HepG2 (cell line): ENCODE measurements at regions not wholly inside any gene's neighbourhood (a gene's known extent, or its start where the extent isn't known, plus 50 kb on each side); places are given as distances from the start of the nearest gene placed in this dataset.

Experiments
- CEBPB ChIP-seq: IDR thresholded peaks from 2 replicates; pipeline ENCODE4 v1.6.1; 2011; ENCODE audit warnings: low read depth, low read length, improper control_type of control experiment, borderline replicate concordance
- CHCHD3 ChIP-seq: sonication (generic); formaldehyde crosslinking; IDR thresholded peaks from 2 replicates; pipeline ENCODE4 v1.8.0; 2022; ENCODE audit warnings: mild to moderate bottlenecking, missing genetic modification reagents, moderate library complexity
- DNMT1 ChIP-seq: sonication (generic); formaldehyde crosslinking; IDR thresholded peaks from 2 replicates; pipeline ENCODE4 v1.5.1; 2020; ENCODE audit warnings: mild to moderate bottlenecking, missing genetic modification reagents
- DR1 ChIP-seq: sonication (generic); formaldehyde crosslinking; IDR thresholded peaks from 2 replicates; pipeline ENCODE4 v1.8.0; 2021; ENCODE audit warnings: mild to moderate bottlenecking, missing genetic modification reagents, inconsistent platforms
- EED ChIP-seq: sonication (generic); formaldehyde crosslinking; IDR thresholded peaks from 2 replicates; pipeline ENCODE4 v1.5.0; 2020; ENCODE audit warnings: mild to moderate bottlenecking, missing genetic modification reagents
- GABPA ChIP-seq, 2 experiments: IDR thresholded peaks; 2 replicates each; pipeline ENCODE4 v1.6.1; 2011 to 2016; ENCODE audit warnings: low read depth in 2 of 2, low read length in 1 of 2, missing biosample characterization in 1 of 2, missing genetic modification characterization in 1 of 2
- KMT2B ChIP-seq: IDR thresholded peaks from 2 replicates; pipeline ENCODE4 v1.6.1; 2016; ENCODE audit warnings: missing genetic modification reagents, missing compliant biosample characterization
- MXI1 ChIP-seq: IDR thresholded peaks from 3 replicates; pipeline ENCODE4 v1.6.1; 2012; ENCODE audit warnings: low read depth, low read length, inconsistent platforms, borderline replicate concordance
- PITX1 ChIP-seq: sonication (generic); formaldehyde crosslinking; IDR thresholded peaks from 2 replicates; pipeline ENCODE4 v1.5.1; 2020; ENCODE audit warnings: mild to moderate bottlenecking, missing genetic modification reagents
- ZFP82 ChIP-seq: sonication (generic); formaldehyde crosslinking; IDR thresholded peaks from 2 replicates; pipeline ENCODE4 v1.5.1; 2020; ENCODE audit warnings: mild to moderate bottlenecking, missing genetic modification reagents, borderline replicate concordance
- ZNF232 ChIP-seq: sonication (generic); formaldehyde crosslinking; IDR thresholded peaks from 2 replicates; pipeline ENCODE4 v1.4.0; 2020; ENCODE audit warnings: missing genetic modification reagents, borderline replicate concordance
- ZNF235 ChIP-seq: sonication (generic); formaldehyde crosslinking; IDR thresholded peaks from 2 replicates; pipeline ENCODE4 v1.8.1; 2023; ENCODE audit warnings: mild to moderate bottlenecking, missing genetic modification reagents, borderline replicate concordance
- ZNF253 ChIP-seq: sonication (generic); formaldehyde crosslinking; IDR thresholded peaks from 2 replicates; pipeline ENCODE4 v1.8.0; 2022; ENCODE audit warnings: mild to moderate bottlenecking, missing genetic modification reagents, borderline replicate concordance
- ZNF331 ChIP-seq: sonication (generic); formaldehyde crosslinking; IDR thresholded peaks from 2 replicates; pipeline ENCODE4 v1.4.0; 2020; ENCODE audit warnings: missing genetic modification reagents
- ZNF431 ChIP-seq: sonication (generic); formaldehyde crosslinking; IDR thresholded peaks from 2 replicates; pipeline ENCODE4 v1.9.0; 2022; ENCODE audit warnings: missing genetic modification reagents, low read depth, mild to moderate bottlenecking, borderline replicate concordance
- ZNF558 ChIP-seq: sonication (generic); formaldehyde crosslinking; IDR thresholded peaks from 2 replicates; pipeline ENCODE4 v1.9.0; 2022; ENCODE audit warnings: mild to moderate bottlenecking, missing genetic modification reagents, borderline replicate concordance
- ZNF563 ChIP-seq: sonication (generic); formaldehyde crosslinking; IDR thresholded peaks from 2 replicates; pipeline ENCODE4 v1.8.0; 2022; ENCODE audit warnings: mild to moderate bottlenecking, moderate library complexity, missing genetic modification reagents
- ZNF777 ChIP-seq: sonication (generic); formaldehyde crosslinking; IDR thresholded peaks from 2 replicates; pipeline ENCODE4 v1.4.0; 2020; ENCODE audit warnings: missing genetic modification reagents
- ZSCAN31 ChIP-seq: sonication (generic); formaldehyde crosslinking; IDR thresholded peaks from 2 replicates; pipeline ENCODE4 v1.5.0; 2020; ENCODE audit warnings: low read depth, mild to moderate bottlenecking, missing genetic modification reagents
- TF ChIP-seq, protein P1 (sequence below): sonication (generic); formaldehyde crosslinking; IDR thresholded peaks from 2 replicates; pipeline ENCODE4 v1.4.0; 2020; ENCODE audit warnings: missing genetic modification reagents
- TF ChIP-seq, protein P2 (sequence below): sonication (generic); formaldehyde crosslinking; IDR thresholded peaks from 2 replicates; pipeline ENCODE4 v1.4.0; 2020; ENCODE audit warnings: missing genetic modification reagents
- TF ChIP-seq, protein P3 (sequence below): sonication (generic); formaldehyde crosslinking; IDR thresholded peaks from 2 replicates; pipeline ENCODE4 v1.4.0; 2020; ENCODE audit warnings: mild to moderate bottlenecking, missing genetic modification reagents
- TF ChIP-seq, protein P4 (sequence below): sonication (generic); formaldehyde crosslinking; IDR thresholded peaks from 2 replicates; pipeline ENCODE4 v1.4.0; 2020; ENCODE audit warnings: mild to moderate bottlenecking, missing genetic modification reagents

DNA sequence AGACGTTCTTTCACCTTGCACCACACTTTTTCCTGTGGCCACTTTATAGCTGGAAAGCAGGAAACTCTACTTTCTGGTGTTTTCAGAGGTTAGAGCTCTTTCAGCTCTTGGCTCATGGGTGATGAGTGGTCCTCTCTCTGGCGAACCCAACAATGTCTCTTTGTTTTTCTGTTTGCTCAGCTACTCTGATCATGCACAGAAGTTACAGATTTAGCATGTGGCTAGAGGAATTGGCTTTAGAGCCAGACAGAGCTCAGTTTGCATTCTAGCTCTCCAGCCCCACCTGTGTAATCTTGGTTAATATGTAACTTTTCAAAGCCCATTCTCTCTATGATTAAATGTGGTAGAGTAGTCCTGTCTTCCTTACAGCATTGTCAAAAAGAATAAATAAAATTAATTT, 225.2 kb downstream of the HAPSTR1 start (continued):
- TF ChIP-seq ZNF563 (CRISPR knock-in tag): no peak
- TF ChIP-seq PITX1: peak; percentile 29; the same call in 1 of the 2 replicates
- TF ChIP-seq MXI1: no peak
- TF ChIP-seq, protein P1, sequence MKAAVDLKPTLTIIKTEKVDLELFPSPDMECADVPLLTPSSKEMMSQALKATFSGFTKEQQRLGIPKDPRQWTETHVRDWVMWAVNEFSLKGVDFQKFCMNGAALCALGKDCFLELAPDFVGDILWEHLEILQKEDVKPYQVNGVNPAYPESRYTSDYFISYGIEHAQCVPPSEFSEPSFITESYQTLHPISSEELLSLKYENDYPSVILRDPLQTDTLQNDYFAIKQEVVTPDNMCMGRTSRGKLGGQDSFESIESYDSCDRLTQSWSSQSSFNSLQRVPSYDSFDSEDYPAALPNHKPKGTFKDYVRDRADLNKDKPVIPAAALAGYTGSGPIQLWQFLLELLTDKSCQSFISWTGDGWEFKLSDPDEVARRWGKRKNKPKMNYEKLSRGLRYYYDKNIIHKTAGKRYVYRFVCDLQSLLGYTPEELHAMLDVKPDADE (CRISPR knock-in tag): no peak
- TF ChIP-seq ZNF253: no peak
- TF ChIP-seq EED (CRISPR knock-in tag): no peak
- no peak for TF ChIP-seq CHCHD3 (CRISPR knock-in tag)
- TF ChIP-seq ZNF235 (CRISPR knock-in tag): no peak
- no peak for TF ChIP-seq ZNF558
- no peak for TF ChIP-seq ZFP82 (CRISPR knock-in tag)
- TF ChIP-seq DNMT1 (CRISPR knock-in tag): no peak
- TF ChIP-seq, protein P2, sequence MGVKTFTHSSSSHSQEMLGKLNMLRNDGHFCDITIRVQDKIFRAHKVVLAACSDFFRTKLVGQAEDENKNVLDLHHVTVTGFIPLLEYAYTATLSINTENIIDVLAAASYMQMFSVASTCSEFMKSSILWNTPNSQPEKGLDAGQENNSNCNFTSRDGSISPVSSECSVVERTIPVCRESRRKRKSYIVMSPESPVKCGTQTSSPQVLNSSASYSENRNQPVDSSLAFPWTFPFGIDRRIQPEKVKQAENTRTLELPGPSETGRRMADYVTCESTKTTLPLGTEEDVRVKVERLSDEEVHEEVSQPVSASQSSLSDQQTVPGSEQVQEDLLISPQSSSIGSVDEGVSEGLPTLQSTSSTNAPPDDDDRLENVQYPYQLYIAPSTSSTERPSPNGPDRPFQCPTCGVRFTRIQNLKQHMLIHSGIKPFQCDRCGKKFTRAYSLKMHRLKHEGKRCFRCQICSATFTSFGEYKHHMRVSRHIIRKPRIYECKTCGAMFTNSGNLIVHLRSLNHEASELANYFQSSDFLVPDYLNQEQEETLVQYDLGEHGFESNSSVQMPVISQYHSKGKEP (CRISPR knock-in tag): no peak
- TF ChIP-seq ZNF431: no peak
- TF ChIP-seq ZNF331 (CRISPR knock-in tag): peak; percentile 91
- no peak for TF ChIP-seq ZNF232
- TF ChIP-seq, protein P3, sequence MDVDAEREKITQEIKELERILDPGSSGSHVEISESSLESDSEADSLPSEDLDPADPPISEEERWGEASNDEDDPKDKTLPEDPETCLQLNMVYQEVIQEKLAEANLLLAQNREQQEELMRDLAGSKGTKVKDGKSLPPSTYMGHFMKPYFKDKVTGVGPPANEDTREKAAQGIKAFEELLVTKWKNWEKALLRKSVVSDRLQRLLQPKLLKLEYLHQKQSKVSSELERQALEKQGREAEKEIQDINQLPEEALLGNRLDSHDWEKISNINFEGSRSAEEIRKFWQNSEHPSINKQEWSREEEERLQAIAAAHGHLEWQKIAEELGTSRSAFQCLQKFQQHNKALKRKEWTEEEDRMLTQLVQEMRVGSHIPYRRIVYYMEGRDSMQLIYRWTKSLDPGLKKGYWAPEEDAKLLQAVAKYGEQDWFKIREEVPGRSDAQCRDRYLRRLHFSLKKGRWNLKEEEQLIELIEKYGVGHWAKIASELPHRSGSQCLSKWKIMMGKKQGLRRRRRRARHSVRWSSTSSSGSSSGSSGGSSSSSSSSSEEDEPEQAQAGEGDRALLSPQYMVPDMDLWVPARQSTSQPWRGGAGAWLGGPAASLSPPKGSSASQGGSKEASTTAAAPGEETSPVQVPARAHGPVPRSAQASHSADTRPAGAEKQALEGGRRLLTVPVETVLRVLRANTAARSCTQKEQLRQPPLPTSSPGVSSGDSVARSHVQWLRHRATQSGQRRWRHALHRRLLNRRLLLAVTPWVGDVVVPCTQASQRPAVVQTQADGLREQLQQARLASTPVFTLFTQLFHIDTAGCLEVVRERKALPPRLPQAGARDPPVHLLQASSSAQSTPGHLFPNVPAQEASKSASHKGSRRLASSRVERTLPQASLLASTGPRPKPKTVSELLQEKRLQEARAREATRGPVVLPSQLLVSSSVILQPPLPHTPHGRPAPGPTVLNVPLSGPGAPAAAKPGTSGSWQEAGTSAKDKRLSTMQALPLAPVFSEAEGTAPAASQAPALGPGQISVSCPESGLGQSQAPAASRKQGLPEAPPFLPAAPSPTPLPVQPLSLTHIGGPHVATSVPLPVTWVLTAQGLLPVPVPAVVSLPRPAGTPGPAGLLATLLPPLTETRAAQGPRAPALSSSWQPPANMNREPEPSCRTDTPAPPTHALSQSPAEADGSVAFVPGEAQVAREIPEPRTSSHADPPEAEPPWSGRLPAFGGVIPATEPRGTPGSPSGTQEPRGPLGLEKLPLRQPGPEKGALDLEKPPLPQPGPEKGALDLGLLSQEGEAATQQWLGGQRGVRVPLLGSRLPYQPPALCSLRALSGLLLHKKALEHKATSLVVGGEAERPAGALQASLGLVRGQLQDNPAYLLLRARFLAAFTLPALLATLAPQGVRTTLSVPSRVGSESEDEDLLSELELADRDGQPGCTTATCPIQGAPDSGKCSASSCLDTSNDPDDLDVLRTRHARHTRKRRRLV (CRISPR knock-in tag): no peak
- no peak for TF ChIP-seq ZSCAN31 (CRISPR knock-in tag)
- TF ChIP-seq GABPA (IDR thresholded peaks at IDR 0.05; ENCODE audit: low read depth, low read length): no peak
- TF ChIP-seq GABPA (CRISPR knock-in tag; IDR thresholded peaks at IDR 0.05; ENCODE audit: low read depth): no peak
- no peak for TF ChIP-seq CEBPB
- TF ChIP-seq ZNF777: no peak
- no peak for TF ChIP-seq DR1 (CRISPR knock-in tag)
- no peak for TF ChIP-seq KMT2B
- TF ChIP-seq, protein P4, sequence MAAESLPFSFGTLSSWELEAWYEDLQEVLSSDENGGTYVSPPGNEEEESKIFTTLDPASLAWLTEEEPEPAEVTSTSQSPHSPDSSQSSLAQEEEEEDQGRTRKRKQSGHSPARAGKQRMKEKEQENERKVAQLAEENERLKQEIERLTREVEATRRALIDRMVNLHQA (CRISPR knock-in tag): no peak
